ENCODE measurements at regions not wholly inside any gene's neighbourhood (a gene's known extent, or its start where the extent isn't known, plus 50 kb on each side); places are given as distances from the start of the nearest gene placed in this dataset.

DNA sequence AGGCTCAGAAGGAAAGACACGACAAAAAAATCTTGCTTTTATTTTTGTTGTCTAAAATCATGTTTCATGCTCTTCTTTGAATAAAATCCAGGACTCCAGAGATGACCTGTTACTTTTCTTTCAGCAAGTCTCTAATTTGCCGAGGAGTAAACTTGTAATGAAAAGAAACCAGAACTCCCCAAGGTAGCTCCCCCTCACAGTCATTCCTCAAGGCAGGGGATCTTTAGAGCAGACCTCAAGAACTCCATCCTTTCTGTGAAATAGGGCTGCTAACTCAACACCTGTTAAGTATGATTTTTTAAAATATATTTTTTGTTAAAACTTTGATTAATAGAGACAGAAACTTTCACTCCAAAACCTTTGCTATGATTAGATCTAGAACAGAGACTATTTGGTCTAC lies 82.7 kb upstream of the ABCD3 start:
- no peak for DNase-seq (ENCODE audit: low read depth)
- H3K4me3 ChIP-seq (ENCODE audit: low read depth, low read length): peak overlapping the region; percentile 6
- TF ChIP-seq, protein P1, sequence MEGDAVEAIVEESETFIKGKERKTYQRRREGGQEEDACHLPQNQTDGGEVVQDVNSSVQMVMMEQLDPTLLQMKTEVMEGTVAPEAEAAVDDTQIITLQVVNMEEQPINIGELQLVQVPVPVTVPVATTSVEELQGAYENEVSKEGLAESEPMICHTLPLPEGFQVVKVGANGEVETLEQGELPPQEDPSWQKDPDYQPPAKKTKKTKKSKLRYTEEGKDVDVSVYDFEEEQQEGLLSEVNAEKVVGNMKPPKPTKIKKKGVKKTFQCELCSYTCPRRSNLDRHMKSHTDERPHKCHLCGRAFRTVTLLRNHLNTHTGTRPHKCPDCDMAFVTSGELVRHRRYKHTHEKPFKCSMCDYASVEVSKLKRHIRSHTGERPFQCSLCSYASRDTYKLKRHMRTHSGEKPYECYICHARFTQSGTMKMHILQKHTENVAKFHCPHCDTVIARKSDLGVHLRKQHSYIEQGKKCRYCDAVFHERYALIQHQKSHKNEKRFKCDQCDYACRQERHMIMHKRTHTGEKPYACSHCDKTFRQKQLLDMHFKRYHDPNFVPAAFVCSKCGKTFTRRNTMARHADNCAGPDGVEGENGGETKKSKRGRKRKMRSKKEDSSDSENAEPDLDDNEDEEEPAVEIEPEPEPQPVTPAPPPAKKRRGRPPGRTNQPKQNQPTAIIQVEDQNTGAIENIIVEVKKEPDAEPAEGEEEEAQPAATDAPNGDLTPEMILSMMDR (conservative IDR thresholded peaks at IDR 0.05; ENCODE audit: low read depth, low read length): no peak

DNA sequence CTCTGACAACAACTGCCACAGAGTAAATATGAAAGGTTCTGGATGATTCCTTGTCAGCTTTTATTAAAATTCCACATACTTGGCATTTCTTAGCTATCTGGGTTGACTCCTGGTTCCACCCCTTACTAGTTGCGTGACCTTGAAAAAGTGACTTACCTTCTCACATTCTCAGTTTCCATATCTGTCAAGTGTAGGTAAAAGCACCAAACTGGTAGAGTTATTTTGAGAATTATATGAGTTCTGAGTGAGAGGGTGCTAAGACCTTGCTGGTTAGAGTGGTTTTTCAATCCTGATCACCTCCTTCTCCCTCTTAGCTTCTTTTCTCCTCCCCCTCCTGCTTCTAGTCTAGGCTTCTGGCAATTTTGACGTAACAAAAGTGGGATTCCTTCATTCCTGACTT lies 83.4 kb upstream of the ABCD3 start:
- no peak for DNase-seq (ENCODE audit: low read depth)
- H3K4me3 ChIP-seq (ENCODE audit: low read depth, low read length): no peak overlapping the region
- TF ChIP-seq, protein P1 (conservative IDR thresholded peaks at IDR 0.05; ENCODE audit: low read depth, low read length): no peak

DNA sequence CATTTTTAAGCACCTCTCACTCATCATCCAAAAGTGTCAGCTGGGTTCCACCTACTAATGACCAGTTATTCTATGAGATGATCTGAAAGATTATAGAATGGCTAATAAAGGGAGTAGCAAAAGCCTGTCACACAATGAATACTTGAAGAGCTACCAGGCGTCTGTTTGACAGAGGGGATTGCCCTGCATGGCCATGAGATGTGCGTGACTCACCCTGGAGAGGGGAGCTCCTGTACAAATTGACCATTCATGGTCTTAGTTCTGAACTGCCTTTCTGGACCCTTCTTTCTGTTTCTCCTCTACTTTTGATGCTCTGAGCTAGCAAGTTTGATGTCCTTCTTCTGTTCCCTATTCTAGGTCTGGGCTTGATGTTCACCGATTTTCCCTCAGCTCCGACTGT lies 85.2 kb upstream of the ABCD3 start:
- DNase-seq (ENCODE audit: low read depth): no peak
- TF ChIP-seq, protein P1 (conservative IDR thresholded peaks at IDR 0.05; ENCODE audit: low read depth, low read length): no peak

DNA sequence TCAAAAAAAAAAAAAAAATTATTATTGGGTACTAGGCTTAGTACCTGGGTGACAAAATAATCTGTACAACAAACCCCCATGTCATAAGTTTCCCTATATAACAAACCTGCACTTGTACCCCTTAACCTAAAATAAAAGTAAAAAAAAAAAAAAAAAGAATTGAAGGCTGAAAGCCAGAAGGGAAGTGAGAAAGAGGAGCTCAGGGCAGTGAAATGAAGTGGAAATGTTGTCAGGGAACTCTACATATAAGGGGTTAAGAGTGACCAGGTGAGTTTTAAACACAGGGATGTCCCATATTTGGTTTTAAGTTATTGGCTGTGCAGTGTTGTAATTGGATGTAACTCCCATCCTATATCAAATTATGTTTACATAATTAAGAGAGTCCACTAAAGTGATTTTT lies 85.7 kb upstream of the ABCD3 start:
- DNase-seq (ENCODE audit: low read depth): no peak
- TF ChIP-seq, protein P1 (conservative IDR thresholded peaks at IDR 0.05; ENCODE audit: low read depth, low read length): no peak
- no peak overlapping the region for H3K4me3 ChIP-seq (ENCODE audit: low read depth, low read length)

More for the DNA sequence above, 85.2 kb upstream of the ABCD3 start:
- H3K4me3 ChIP-seq (ENCODE audit: low read depth, low read length): no peak overlapping the region

DNA sequence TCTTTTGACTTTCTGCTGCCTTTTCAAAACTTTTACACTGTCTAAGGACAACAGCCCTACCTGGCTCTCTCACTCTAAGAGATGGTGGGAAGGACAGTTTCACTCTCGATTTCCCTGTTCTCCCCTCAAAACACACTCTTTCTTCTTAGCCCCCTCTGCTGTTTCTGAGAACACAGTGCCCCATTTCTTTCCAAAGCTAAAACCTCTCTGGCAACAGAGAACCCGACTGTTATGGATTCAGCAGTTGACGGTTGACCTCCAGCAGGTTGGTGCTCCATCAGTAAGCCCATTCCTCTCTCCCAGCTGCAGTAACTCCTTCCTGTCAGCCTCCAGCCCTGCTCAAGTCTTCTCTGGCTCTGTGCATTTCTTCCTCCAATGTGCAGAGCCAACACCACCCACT lies 88.2 kb upstream of the ABCD3 start:
- H3K4me3 ChIP-seq (ENCODE audit: low read depth, low read length): peak overlapping the region; percentile 26
- no peak for DNase-seq (ENCODE audit: low read depth)
- TF ChIP-seq, protein P1 (conservative IDR thresholded peaks at IDR 0.05; ENCODE audit: low read depth, low read length): peak; percentile 81

DNA sequence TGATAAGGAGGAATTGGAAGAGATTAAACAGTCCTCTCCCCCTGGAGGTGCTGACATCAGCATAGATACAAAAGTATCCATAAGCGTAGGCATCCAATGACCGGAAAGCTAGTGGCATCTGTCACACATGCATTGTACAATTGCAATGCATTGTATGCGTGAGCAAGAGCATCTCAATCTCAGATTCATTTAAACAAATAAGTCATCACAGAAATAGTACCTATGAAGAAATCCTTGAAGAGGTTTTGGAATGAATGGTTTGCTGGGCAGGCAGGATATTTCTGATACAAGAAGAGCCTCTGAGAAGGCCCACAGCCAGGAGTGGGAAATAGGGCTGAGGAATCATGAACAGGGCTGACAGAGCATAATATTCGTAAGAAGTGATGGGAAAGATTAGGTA lies 88.9 kb upstream of the ABCD3 start:
- TF ChIP-seq, protein P1 (conservative IDR thresholded peaks at IDR 0.05; ENCODE audit: low read depth, low read length): no peak
- peak overlapping the region; percentile 11 for H3K4me3 ChIP-seq (ENCODE audit: low read depth, low read length)
- DNase-seq (ENCODE audit: low read depth): no peak

DNA sequence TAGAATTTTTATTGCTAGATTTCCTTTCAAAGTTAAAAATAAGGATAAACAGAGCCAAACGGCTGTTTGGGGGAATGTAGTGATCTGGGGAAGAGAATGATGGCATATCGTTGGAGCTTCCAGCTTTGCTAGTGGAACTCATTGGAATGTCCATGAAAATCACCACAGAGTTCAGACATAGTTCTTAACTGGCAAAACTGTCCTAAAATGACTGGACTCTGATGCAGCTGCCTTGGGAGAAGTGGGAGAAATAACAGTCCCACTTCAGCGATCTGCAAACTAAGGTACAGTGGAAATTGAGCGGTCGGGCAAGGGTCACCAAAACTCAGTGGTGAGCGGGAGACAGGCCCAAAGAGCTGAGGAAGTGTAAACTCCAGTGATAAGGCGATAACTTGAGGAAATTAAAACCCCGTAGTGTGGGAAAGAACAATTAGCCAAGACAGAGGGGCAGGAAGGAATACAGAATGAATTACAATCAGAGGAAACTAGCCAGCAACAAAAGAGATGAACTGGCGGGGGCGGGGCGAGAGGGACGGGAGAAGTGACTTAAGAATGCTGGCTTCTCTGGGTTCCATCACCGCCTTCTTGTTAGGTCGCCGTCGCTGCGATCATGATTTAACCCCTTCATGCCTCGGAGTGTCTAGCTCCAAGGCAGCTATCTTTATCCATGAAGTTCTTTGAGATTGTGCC lies 89.8 kb upstream of the ARHGAP29 start:
- DNase-seq (ENCODE audit: low read depth): no peak
- peak overlapping the region; percentile 29 for H3K4me3 ChIP-seq (ENCODE audit: low read depth, low read length)
- TF ChIP-seq, protein P1 (conservative IDR thresholded peaks at IDR 0.05; ENCODE audit: low read depth, low read length): no peak

Measured in epithelial cell of proximal tubule (primary cell).